Lower leg skin (tissue), 4 donors: ENCODE measurements at regions not wholly inside any gene's neighbourhood (a gene's known extent, or its start where the extent isn't known, plus 50 kb on each side); places are given as distances from the start of the nearest gene placed in this dataset.
"Not testable (repeated sequence)": the region's sequence is repeated elsewhere in the genome, so short reads cannot be mapped to it uniquely, and the experiment has no call there.

Source experiments
- DNase-seq, 2 donors: peaks; one replicate each; pipeline ENCODE4 v3.0.0-alpha.2; 2019; ENCODE audit warnings: low spot score in 2 of 2
- H3K4me3 ChIP-seq: fragments of 200-600 bp; sonication (generic); 2 replicates; pipeline ENCODE4 v1.5.1; 2017; ENCODE audit warnings: mild to moderate bottlenecking, low read depth; ENCODE audit not compliant: poor library complexity, severe bottlenecking
- POLR2A ChIP-seq, 2 donors: fragments of 450-650 bp; IDR thresholded peaks; one replicate each; pipeline ENCODE4 v1.6.1; 2016 to 2017; ENCODE audit warnings: antibody characterized with exemption in 2 of 2, mild to moderate bottlenecking in 1 of 2, moderate library complexity in 1 of 2
- WGBS, 2 donors: methylation state at CpG; one replicate each; pipeline ENCODE4 v1.1.5; 2018; 5-methylcytosine and 5-hydroxymethylcytosine counted together
- intact Hi-C: fragments of 100-400 bp; cut with DNase I; formaldehyde crosslinking; loops from one replicate; pipeline ENCODE4 v1.15.0; 2023; ENCODE audit warnings: low total_unique reads
- TF ChIP-seq, protein P1 (sequence below), 3 donors: fragments of 450-650 bp; IDR thresholded peaks; one replicate each; pipeline ENCODE4 v1.5.1; 2016; ENCODE audit warnings: antibody characterized with exemption in 3 of 3, mild to moderate bottlenecking in 3 of 3, moderate library complexity in 2 of 3

GRCh38 chr5:37921452-37921851 is 81.6 kb upstream of the GDNF start:
- TF ChIP-seq, protein P1, sequence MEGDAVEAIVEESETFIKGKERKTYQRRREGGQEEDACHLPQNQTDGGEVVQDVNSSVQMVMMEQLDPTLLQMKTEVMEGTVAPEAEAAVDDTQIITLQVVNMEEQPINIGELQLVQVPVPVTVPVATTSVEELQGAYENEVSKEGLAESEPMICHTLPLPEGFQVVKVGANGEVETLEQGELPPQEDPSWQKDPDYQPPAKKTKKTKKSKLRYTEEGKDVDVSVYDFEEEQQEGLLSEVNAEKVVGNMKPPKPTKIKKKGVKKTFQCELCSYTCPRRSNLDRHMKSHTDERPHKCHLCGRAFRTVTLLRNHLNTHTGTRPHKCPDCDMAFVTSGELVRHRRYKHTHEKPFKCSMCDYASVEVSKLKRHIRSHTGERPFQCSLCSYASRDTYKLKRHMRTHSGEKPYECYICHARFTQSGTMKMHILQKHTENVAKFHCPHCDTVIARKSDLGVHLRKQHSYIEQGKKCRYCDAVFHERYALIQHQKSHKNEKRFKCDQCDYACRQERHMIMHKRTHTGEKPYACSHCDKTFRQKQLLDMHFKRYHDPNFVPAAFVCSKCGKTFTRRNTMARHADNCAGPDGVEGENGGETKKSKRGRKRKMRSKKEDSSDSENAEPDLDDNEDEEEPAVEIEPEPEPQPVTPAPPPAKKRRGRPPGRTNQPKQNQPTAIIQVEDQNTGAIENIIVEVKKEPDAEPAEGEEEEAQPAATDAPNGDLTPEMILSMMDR (IDR thresholded peaks at IDR 0.05) = no peak
- no peak for TF ChIP-seq POLR2A (IDR thresholded peaks at IDR 0.05)
- H3K4me3 ChIP-seq = no peak overlapping the region
- intact Hi-C loops = no loop called here
- DNase-seq = no peak
- whole genome bisulfite sequencing, 2 donors = 65 to 77% methylated on average over 1 of the region's 1 CpG

GRCh38 chr5:37918424-37918823 is 78.6 kb upstream of the GDNF start:
- no peak for TF ChIP-seq POLR2A (IDR thresholded peaks at IDR 0.05)
- TF ChIP-seq, protein P1 (IDR thresholded peaks at IDR 0.05) = no peak
- DNase-seq = no peak
- WGBS, 2 donors = 36 to 56% methylated on average over 1 of the region's 1 CpG
- no peak overlapping the region for H3K4me3 ChIP-seq
- intact Hi-C loops = no loop called here

GRCh38 chr5:37916525-37916924 is 76.7 kb upstream of the GDNF start:
- no peak for DNase-seq
- 61 to 69% methylated on average over 5 of the region's 5 CpGs for whole genome bisulfite sequencing, 2 donors
- intact Hi-C loops = no loop called here
- TF ChIP-seq, protein P1 (IDR thresholded peaks at IDR 0.05) = no peak
- no peak for TF ChIP-seq POLR2A (IDR thresholded peaks at IDR 0.05)
- no peak overlapping the region for H3K4me3 ChIP-seq

DNA sequence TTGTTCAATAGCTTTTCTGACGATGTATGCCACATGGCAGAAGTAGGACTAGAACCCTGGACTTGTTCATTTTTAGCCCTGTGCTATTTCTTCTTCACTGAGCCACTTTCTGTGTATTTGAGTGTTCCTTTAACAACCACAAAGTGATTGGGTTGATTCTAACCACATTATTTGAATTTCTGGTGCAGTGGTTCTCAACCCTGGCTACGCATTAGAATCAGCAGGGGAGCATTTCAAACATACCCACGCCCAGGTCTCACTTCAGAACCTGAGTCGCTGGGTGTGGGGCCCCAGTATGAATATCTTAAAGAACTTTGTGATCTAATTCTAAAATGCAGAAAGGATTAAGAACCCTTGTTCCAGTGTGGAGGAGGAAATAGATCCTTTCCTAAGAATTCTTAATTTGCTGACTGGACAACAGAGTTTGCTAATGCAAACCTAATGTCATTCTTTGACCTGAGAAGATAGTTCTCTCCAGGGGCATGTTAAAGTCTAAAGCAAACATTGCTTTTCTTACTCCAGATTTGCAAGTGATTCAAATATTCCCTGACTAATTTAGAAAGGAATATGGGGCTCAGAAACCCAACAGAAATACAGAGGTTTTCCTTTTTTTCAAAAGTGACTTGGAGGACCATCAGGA is 75.4 kb upstream of the GDNF start:
- TF ChIP-seq, protein P1 (IDR thresholded peaks at IDR 0.05) = no peak
- TF ChIP-seq POLR2A (IDR thresholded peaks at IDR 0.05) = no peak
- H3K4me3 ChIP-seq = no peak overlapping the region
- no peak for DNase-seq
- 69 to 71% methylated on average over 4 of the region's 4 CpGs for WGBS, 2 donors
- intact Hi-C loops = no loop called here

GRCh38 chr5:37909610-37910266 is 69.9 kb upstream of the GDNF start:
- intact Hi-C loops, DNase-seq: not testable (repeated sequence)
- 44 to 66% methylated on average over 4 of the region's 5 CpGs for WGBS, 2 donors

DNA sequence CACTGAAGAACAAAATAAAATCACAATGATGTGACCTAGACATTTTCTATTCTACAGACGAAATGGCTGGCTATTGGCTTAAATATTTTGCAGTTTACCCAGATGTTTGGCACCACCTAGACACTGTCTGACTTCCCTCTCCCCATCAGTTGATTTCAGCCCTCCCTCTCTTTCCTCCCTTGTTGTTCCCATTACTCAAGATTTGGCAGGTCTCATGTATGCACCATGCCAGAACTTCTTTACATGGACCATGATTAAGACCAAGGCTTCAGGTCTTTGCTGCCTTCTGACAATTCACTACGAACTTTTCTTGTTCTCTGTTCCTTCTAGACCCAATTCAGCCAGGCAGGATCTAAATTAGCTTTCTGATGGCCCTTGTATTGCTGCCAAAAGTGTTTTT is 66.6 kb upstream of the GDNF start:
- intact Hi-C loops = no loop called here
- TF ChIP-seq, protein P1 (IDR thresholded peaks at IDR 0.05) = no peak
- TF ChIP-seq POLR2A (IDR thresholded peaks at IDR 0.05) = no peak
- 57 to 60% methylated on average over 2 of the region's 2 CpGs for WGBS, 2 donors
- DNase-seq = no peak
- no peak overlapping the region for H3K4me3 ChIP-seq

More at GRCh38 chr5:37909610-37910266, 69.9 kb upstream of the GDNF start:
- not testable (repeated sequence) for H3K4me3 ChIP-seq
